Dendritic cell treated with granulocyte-macrophage colony-stimulating factor and Interleukin-4, amounts not matched to agents 40 ng/mL and 50 ng/mL, for 4 days (primary cell): ENCODE measurements at regions not wholly inside any gene's neighbourhood (a gene's known extent, or its start where the extent isn't known, plus 50 kb on each side); places are given as distances from the start of the nearest gene placed in this dataset.

Source experiments
- H3K27ac Mint-ChIP-seq: one replicate; pipeline ENCODE4 v1.8.0; 2022; ENCODE audit warnings: mild to moderate bottlenecking, mixed read lengths
- H3K27me3 Mint-ChIP-seq: one replicate; pipeline ENCODE4 v1.8.0; 2022; ENCODE audit warnings: mild to moderate bottlenecking, mixed read lengths
- H3K36me3 Mint-ChIP-seq: one replicate; pipeline ENCODE4 v1.8.0; 2022; ENCODE audit warnings: low read depth, mixed read lengths
- H3K4me1 Mint-ChIP-seq: one replicate; pipeline ENCODE4 v1.8.0; 2022; ENCODE audit warnings: low read depth, mixed read lengths
- H3K4me3 Mint-ChIP-seq: one replicate; pipeline ENCODE4 v1.8.0; 2022; ENCODE audit warnings: mild to moderate bottlenecking, moderate library complexity, mixed read lengths
- H3K9me3 Mint-ChIP-seq: one replicate; pipeline ENCODE4 v1.8.0; 2022; ENCODE audit warnings: mixed read lengths
- intact Hi-C: fragments of 100-400 bp; cut with micrococcal nuclease; formaldehyde crosslinking; loops from one replicate; pipeline ENCODE4 v1.15.0; 2022

DNA sequence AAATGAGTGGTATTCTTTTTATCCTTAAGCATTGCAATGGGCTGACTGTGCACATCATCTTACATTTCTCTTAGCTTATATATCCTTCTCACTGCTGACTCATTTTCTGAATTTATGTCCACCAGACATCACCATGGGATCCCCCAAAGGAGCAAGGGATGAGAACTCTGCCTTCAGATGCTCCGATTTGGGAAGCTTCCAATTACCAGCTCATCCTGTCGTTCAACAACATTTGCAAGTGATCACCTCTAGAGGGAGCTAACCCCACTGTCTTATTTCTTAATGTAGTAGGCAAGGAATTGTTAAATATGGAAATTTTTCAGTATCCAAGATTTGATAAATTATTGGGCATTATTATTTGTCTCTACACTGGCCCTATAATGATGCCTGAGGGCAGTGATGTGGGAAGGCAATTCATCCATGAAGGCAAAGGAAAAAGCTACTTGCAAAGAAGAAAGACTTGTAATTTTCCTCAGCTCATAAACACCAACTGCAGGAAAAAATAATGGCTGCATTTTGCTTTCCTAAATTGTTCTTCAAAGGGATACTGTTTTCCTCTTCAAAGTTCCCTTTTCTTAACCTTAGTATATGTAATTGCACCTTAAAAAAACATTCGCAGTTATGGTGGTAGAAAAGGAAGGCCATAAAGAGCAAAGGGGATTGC, 102.4 kb upstream of the FSHB start:
- H3K4me1 Mint-ChIP-seq = no peaks in the 10 kb centered on the region
- H3K27ac Mint-ChIP-seq = no peak overlapping the region
- no peaks in the 10 kb centered on the region for H3K27me3 Mint-ChIP-seq
- no peak overlapping the region for H3K4me3 Mint-ChIP-seq
- no peaks in the 10 kb centered on the region for H3K9me3 Mint-ChIP-seq
- intact Hi-C loops = no loop called here
- H3K36me3 Mint-ChIP-seq = no peaks in the 10 kb centered on the region

DNA sequence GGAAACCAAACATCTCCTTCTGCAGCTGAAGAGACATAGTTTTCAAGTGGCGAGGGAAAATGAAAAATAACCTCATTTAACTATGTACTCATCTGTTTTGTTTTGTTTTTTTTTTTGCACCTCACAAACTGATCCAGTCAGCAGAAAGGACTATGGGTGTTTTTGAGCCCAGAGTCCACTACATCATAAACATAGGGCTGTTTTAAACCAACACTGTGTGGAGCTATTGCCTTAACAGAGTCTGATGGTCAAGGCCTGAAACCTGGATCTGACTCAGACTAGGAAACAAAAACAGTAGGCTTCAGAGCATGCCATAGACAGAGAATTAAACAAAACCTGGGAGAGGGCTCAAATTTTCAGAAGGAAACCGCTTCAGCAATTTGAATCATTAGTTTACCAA, 99.3 kb upstream of the FSHB start:
- Mint-ChIP-seq H3K9me3 (no peaks in the 10 kb centered on the region), H3K4me3 (no peak overlapping the region), H3K4me1 (no peaks in the 10 kb centered on the region), H3K27ac (no peak overlapping the region), H3K27me3 (no peaks in the 10 kb centered on the region), H3K36me3 (no peaks in the 10 kb centered on the region)
- intact Hi-C loops = no loop called here

DNA sequence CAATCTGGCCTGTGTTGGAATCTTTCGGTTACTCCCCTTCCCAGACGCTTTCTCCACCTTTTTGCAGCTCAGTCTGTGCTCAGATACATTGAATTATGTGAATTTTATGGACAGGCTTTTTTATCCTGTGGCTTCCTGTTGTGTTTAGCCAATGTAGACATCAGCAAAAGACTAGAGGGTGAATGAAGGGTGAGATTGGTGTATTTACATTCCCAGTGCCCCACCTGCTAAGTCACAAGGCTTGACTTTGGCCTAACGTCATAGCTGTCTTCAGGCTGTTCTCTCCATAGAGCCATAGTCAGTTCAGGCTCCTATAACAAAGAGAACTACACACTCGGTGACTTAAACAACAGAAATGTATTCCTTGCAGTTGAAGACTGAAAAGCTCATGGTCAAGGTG, 97.5 kb upstream of the FSHB start:
- no peaks in the 10 kb centered on the region for H3K36me3 Mint-ChIP-seq
- no peak overlapping the region for H3K27ac Mint-ChIP-seq
- no peaks in the 10 kb centered on the region for H3K27me3 Mint-ChIP-seq
- H3K4me3 Mint-ChIP-seq = no peak overlapping the region
- no peaks in the 10 kb centered on the region for H3K9me3 Mint-ChIP-seq
- intact Hi-C loops = no loop called here
- no peaks in the 10 kb centered on the region for H3K4me1 Mint-ChIP-seq

DNA sequence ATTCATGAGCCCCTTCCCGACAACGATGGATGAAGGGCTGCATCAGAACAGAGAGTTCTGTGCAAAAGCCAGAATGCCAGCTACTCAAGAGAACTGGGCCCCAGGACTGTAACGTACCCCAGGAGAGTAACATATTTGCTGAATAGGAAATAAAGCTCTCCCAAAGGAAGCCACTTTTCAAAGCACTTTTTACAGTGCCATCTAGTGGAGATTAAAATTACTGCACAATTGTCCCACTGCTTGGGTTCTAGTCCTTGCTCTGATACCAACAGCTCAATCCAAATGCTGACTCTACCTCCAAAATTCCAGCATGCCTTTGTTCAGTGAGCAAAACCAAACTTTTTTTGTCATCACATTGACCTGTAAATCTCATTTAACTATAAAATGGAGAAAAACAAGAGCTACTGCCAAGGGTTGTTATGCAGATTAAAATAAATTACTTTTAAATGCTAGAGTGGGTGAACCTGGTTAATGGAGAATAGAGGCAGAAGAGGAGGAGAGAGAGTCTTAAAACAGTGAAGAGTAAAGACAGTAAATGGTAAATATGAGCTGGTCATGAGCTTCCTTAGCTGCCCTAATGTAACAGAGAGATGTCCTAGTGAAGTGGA, 87.6 kb upstream of the FSHB start:
- no peaks in the 10 kb centered on the region for H3K9me3 Mint-ChIP-seq
- no peak overlapping the region for H3K4me3 Mint-ChIP-seq
- no peaks in the 10 kb centered on the region for H3K4me1 Mint-ChIP-seq
- H3K27me3 Mint-ChIP-seq = no peaks in the 10 kb centered on the region
- no peaks in the 10 kb centered on the region for H3K36me3 Mint-ChIP-seq
- H3K27ac Mint-ChIP-seq = no peak overlapping the region
- intact Hi-C loops = loop anchor here (1.0 to 2.0 kb wide), 3 partner anchors 695 to 798 kb away; no protein-coding TSS in a partner anchor

DNA sequence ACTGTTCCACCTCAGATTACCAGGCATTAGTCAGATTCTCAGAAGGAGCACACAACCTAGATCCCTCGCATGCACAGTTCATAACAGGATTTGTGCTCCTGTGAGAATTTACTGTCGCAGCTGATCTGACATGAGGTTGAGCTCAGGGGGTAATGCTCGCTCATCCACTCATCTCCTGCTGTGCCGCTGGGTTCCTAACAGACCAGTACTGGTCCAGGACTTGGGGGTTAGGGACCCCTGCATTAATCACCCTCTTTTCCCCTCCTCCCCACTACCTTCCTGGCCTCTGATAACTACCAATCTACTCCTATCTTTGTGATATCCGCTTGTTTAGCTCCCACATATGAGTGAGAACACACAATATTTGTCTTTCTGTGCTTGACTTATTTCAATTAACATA, 83.5 kb upstream of the FSHB start:
- H3K36me3 Mint-ChIP-seq = no peaks in the 10 kb centered on the region
- no peaks in the 10 kb centered on the region for H3K27me3 Mint-ChIP-seq
- H3K27ac Mint-ChIP-seq = no peak overlapping the region
- no peaks in the 10 kb centered on the region for H3K4me1 Mint-ChIP-seq
- intact Hi-C loops = no loop called here
- H3K4me3 Mint-ChIP-seq = no peak overlapping the region
- H3K9me3 Mint-ChIP-seq = no peaks in the 10 kb centered on the region

DNA sequence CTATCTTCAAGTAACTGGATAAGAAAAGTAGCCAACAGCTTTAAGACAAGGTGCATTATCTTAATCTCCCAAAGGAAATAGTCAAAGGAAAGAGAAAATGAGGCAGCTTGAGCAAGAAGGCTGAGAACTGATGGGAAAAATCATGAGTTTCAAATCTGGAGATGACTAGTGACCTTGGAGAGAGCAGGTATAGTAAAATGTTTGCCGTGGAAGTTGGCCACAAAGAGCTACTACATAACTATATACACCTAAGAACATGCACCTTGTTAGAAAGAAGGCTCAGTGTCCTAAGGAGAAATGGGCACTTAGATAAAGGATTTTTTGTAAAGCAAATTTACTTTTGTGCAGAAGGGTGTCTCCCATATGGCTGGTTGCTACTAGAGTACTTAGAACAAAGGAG, 80.8 kb upstream of the FSHB start:
- Mint-ChIP-seq H3K9me3 (no peaks in the 10 kb centered on the region), H3K4me3 (no peak overlapping the region), H3K27me3 (no peaks in the 10 kb centered on the region), H3K27ac (no peak overlapping the region), H3K4me1 (no peaks in the 10 kb centered on the region), H3K36me3 (no peaks in the 10 kb centered on the region)
- intact Hi-C loops = no loop called here

DNA sequence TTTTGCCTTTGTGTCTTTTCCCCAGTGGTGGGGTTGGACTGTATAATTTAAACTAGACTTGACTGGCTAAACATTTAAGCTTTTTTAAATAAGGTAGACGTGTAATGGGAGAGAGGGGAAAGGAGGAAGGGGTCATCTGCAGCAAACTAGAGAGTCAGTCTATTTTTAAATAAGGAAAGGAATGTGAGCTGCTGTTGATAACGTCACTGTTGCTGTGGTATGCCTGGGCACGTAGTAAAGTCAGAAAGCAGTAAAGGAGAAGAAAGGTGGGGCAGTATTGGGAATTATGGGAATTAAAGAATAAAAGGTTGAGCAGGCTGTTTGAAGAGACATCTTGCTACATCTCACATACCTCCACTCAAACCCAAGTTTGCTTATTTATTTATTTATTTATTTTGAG, 80.4 kb upstream of the FSHB start:
- no peaks in the 10 kb centered on the region for H3K27me3 Mint-ChIP-seq
- no peaks in the 10 kb centered on the region for H3K4me1 Mint-ChIP-seq

DNA sequence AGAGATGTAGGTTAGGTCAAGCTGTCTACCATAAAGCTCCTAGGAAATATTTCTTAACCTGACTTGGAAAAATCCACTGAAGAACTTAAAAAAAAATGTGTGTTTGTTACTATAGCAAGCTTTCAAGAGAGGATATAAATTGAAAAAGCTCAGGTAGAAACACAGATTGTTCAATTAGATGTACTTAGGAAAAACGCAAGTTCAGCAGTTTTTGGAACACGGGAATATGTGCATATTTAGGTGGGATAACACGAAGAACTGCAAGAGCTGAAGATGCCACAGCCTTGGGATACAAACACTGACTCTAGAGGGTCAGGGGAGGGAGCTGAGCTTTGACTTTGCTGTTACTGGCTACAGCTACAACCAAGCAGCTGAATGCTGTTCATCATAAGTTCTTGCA, 77.8 kb upstream of the FSHB start:
- H3K9me3 Mint-ChIP-seq = no peaks in the 10 kb centered on the region
- H3K4me1 Mint-ChIP-seq = no peaks in the 10 kb centered on the region
- H3K27ac Mint-ChIP-seq = no peak overlapping the region
- no peak overlapping the region for H3K4me3 Mint-ChIP-seq
- no peaks in the 10 kb centered on the region for H3K27me3 Mint-ChIP-seq
- intact Hi-C loops = no loop called here
- no peaks in the 10 kb centered on the region for H3K36me3 Mint-ChIP-seq

More for the DNA sequence above, 80.4 kb upstream of the FSHB start:
- Mint-ChIP-seq H3K9me3 (no peaks in the 10 kb centered on the region), H3K36me3 (no peaks in the 10 kb centered on the region), H3K27ac (no peak overlapping the region), H3K4me3 (no peak overlapping the region)
- intact Hi-C loops = no loop called here

DNA sequence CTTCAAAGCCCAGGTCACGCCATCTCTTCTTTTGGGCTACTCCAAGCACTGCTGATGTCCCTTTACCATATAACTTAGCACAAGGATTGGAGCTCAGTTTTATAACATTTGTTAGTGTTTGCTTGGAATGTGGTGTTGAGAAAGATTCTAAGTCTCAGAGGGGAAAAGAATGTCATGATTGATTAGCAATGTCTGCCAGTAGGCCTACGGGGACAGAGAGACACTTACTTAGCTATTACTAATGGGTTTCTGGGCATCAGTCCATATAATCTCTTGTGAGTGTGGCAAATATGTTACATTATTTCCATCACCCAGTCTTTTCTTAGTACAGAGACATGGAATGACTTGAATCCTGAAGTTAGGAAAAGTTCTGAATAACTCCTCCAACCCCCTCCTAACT, 75.4 kb upstream of the FSHB start:
- no peaks in the 10 kb centered on the region for H3K27me3 Mint-ChIP-seq
- no peaks in the 10 kb centered on the region for H3K4me1 Mint-ChIP-seq
- no peaks in the 10 kb centered on the region for H3K36me3 Mint-ChIP-seq
- H3K27ac Mint-ChIP-seq = no peak overlapping the region
- no peaks in the 10 kb centered on the region for H3K9me3 Mint-ChIP-seq
- intact Hi-C loops = no loop called here
- H3K4me3 Mint-ChIP-seq = no peak overlapping the region

DNA sequence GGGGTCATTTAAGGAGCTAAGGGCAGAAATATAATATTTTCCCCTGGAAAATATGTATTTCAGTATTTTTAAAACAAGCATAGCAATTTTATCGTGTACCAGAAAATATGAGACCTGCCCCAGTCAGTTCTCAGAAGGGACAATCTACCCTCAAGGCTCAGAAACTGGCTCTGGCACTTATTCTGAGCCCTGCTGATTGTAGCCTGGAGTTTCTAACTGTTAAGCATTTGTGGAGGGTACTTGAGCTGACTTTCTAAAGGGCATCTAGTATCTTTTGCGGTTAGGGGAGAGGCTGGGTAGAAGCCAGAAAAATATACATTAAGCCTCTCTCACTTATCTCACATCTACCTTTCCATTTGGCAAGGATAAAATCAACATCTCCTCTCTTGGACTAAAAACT, 71.3 kb upstream of the FSHB start:
- Mint-ChIP-seq H3K36me3 (no peaks in the 10 kb centered on the region), H3K27ac (no peak overlapping the region), H3K4me3 (no peak overlapping the region), H3K4me1 (no peaks in the 10 kb centered on the region), H3K9me3 (no peaks in the 10 kb centered on the region), H3K27me3 (no peaks in the 10 kb centered on the region)
- intact Hi-C loops = no loop called here

DNA sequence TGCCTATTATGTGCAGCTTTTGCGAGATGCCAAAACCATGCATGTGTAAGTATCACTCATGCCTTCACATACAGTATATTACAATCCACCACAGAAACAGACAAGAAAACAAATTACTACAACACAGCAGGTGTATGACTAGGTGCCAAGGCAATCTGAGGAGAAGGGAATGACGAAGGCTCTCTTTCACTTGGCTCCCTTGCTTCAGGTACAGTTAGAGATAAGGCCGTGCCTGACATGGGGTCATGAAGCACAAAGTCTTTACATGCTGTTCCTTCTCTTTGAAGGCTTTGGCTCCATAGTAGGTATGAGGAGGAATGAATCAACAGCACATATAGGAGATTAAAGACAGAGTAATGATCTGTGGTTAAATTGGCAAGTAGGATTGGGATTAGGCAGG, 65.2 kb upstream of the FSHB start:
- Mint-ChIP-seq H3K27ac (no peak overlapping the region), H3K27me3 (no peaks in the 10 kb centered on the region), H3K4me1 (no peaks in the 10 kb centered on the region), H3K9me3 (no peaks in the 10 kb centered on the region), H3K36me3 (no peaks in the 10 kb centered on the region), H3K4me3 (no peak overlapping the region)
- intact Hi-C loops = no loop called here

DNA sequence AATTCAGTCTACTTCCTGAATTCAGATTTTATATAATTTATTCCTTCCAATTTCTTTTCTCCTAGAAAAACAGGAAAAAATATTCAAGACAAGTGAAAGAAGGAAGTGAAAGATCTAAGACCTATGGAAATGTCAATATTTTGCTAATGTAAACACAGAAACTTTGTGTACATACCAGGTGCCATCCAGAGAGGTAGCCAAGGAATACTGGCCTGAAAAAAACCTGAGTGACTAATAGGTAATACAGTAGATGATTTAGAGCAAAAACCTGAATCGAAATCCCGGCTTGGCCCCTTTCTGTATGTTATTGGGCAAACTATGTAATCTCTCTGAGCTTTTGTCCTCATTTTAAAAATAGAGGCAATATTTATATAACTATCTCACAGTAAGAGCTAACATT, 59.2 kb upstream of the FSHB start:
- Mint-ChIP-seq H3K27ac (no peak overlapping the region), H3K9me3 (peaks cover 14% of the 10 kb centered on the region), H3K4me3 (no peak overlapping the region), H3K36me3 (no peaks in the 10 kb centered on the region), H3K27me3 (no peaks in the 10 kb centered on the region), H3K4me1 (no peaks in the 10 kb centered on the region)
- intact Hi-C loops = no loop called here

DNA sequence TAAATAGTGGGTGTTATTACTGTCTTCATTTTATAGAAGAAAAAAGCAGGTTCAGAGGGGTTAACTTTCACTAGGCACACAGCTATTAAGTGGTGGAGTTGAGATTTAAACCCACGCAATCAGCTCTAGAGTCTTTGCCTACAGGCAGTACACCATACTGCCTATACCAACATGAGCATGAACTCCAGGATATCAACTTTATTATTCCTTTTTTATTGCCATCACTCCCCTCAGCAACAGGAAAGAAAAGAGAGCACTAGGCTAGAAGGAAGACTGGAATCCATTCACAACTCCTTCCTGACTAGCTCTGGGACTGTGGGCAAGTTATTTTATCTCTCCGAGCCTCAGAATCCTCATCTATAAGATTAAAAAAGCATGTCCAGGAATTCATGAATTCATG, 58.7 kb upstream of the FSHB start:
- Mint-ChIP-seq H3K4me3 (no peak overlapping the region), H3K4me1 (no peaks in the 10 kb centered on the region), H3K9me3 (peaks cover 19% of the 10 kb centered on the region), H3K27ac (no peak overlapping the region), H3K27me3 (no peaks in the 10 kb centered on the region), H3K36me3 (no peaks in the 10 kb centered on the region)
- intact Hi-C loops = no loop called here

DNA sequence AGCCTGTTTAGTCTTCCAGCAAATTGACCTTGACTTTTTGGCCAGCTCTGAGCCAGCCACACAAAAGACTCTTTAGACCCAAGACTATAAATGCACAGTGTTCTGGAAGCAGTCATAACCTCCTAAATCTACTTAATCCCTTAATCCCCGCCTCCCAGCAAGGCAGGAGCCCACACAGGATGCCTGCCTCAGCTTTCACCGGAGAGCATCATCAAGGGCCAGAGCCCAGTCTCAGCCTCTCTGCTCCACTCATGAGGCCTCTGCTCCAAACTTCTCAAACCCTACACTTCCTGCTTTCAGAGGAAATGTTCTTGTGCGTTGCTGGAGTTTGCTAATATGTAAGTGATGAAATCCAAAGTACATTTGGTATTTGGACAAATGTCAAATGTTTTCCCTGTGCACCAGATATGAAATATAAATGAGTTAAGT, 57.9 kb upstream of the FSHB start:
- Mint-ChIP-seq H3K4me1 (no peaks in the 10 kb centered on the region), H3K9me3 (peaks cover 27% of the 10 kb centered on the region), H3K4me3 (no peak overlapping the region), H3K36me3 (no peaks in the 10 kb centered on the region), H3K27me3 (no peaks in the 10 kb centered on the region), H3K27ac (no peak overlapping the region)
- intact Hi-C loops = no loop called here
